PC-3 (cell line): ENCODE measurements at regions not wholly inside any gene's neighbourhood (a gene's known extent, or its start where the extent isn't known, plus 50 kb on each side); places are given as distances from the start of the nearest gene placed in this dataset.

Experiments
- ATAC-seq: fragments of 200-7000 bp; cut with Tn5 transposase; 2 replicates; pipeline ENCODE4 v1.9.1; 2020; ENCODE audit warnings: mild to moderate bottlenecking, moderate library complexity
- BruUV-seq: library from RNA; stranded (reverse); fragments of 400-500 nt; replicated peaks from 2 replicates; lab custom pipeline; 2021; lab: Mats Ljungman, UMichigan
- CTCF ChIA-PET: fragments of 300-600 bp; sonication (Branson Sonifier 250); formaldehyde crosslinking; loops from one replicate; lab custom pipeline; 2022; ENCODE audit warnings: antibody characterized with exemption; lab: Charles Lee
- POLR2A ChIA-PET: fragments of 300-600 bp; sonication (Branson Sonifier 250); formaldehyde crosslinking; loops from one replicate; lab custom pipeline; 2022; ENCODE audit warnings: antibody characterized with exemption; ENCODE audit not compliant: unreplicated experiment; lab: Charles Lee
- DNase-seq: peaks from one replicate; pipeline ENCODE4 v3.0.0-alpha.2; 2015
- H2AFZ ChIP-seq: fragments of 300-600 bp; sonication (generic); 2 replicates; pipeline ENCODE4 v1.6.0; 2016; ENCODE audit warnings: antibody characterized with exemption, low read length
- H3F3A ChIP-seq: fragments of 300-600 bp; sonication (generic); one replicate; pipeline ENCODE4 v1.6.0; 2017; ENCODE audit warnings: antibody characterized with exemption, low read length, control low read depth, mild to moderate bottlenecking; ENCODE audit not compliant: unreplicated experiment
- H3K27ac ChIP-seq: fragments of 300-600 bp; sonication (generic); 2 replicates; pipeline ENCODE4 v1.5.1; 2016; ENCODE audit warnings: mild to moderate bottlenecking, low read length
- H3K27me3 ChIP-seq: fragments of 300-600 bp; sonication (generic); 2 replicates; pipeline ENCODE4 v1.6.1; 2016; ENCODE audit warnings: low read length, mixed read lengths
- H3K36me3 ChIP-seq: fragments of 300-600 bp; sonication (generic); 2 replicates; pipeline ENCODE4 v1.6.1; 2016; ENCODE audit warnings: low read depth, mixed run types, low read length, mixed read lengths
- H3K4me1 ChIP-seq: fragments of 300-600 bp; sonication (generic); 2 replicates; pipeline ENCODE4 v1.5.1; 2016; ENCODE audit warnings: low read length; ENCODE audit not compliant: insufficient read depth
- H3K4me2 ChIP-seq: fragments of 300-600 bp; sonication (generic); 2 replicates; pipeline ENCODE4 v1.6.0; 2016; ENCODE audit warnings: low read length
- H3K4me3 ChIP-seq: fragments of 300-600 bp; sonication (generic); 2 replicates; pipeline ENCODE4 v1.5.1; 2016; ENCODE audit warnings: mild to moderate bottlenecking, low read length, mixed read lengths
- H3K79me2 ChIP-seq: fragments of 300-600 bp; sonication (generic); 2 replicates; pipeline ENCODE4 v1.6.1; 2017; ENCODE audit warnings: low read length, mixed read lengths
- H3K9ac ChIP-seq: fragments of 300-600 bp; sonication (generic); 2 replicates; pipeline ENCODE4 v1.6.0; 2016; ENCODE audit warnings: mild to moderate bottlenecking, low read length
- H3K9me2 ChIP-seq: fragments of 300-600 bp; sonication (generic); replicated peaks from 2 replicates; pipeline ENCODE4 v1.6.1; 2016; ENCODE audit warnings: mixed run types, low read length, mixed read lengths
- H3K9me3 ChIP-seq: fragments of 300-600 bp; sonication (generic); 2 replicates; pipeline ENCODE4 v1.6.1; 2016; ENCODE audit warnings: low read length, mixed read lengths
- H4K20me1 ChIP-seq: fragments of 300-600 bp; sonication (generic); 2 replicates; pipeline ENCODE4 v1.6.1; 2016; ENCODE audit warnings: low read length, mixed read lengths
- CTCF ChIP-seq: fragments of 300-600 bp; sonication (generic); conservative IDR thresholded peaks from 2 replicates; pipeline ENCODE4 v1.5.1; 2017; ENCODE audit warnings: antibody characterized with exemption, low read depth, mild to moderate bottlenecking, low read length
- EZH2 ChIP-seq: fragments of 300-600 bp; sonication (generic); IDR thresholded peaks from one replicate; pipeline ENCODE4 v1.6.1; 2017; ENCODE audit warnings: antibody characterized with exemption, mild to moderate bottlenecking, low read length; ENCODE audit not compliant: unreplicated experiment
- EZH2phosphoT487 ChIP-seq: fragments of 300-600 bp; sonication (generic); IDR thresholded peaks from 2 replicates; pipeline ENCODE4 v1.6.1; 2018; ENCODE audit warnings: mild to moderate bottlenecking, antibody characterized with exemption, low read length, borderline replicate concordance
- intact Hi-C: fragments of 100-400 bp; cut with micrococcal nuclease; formaldehyde crosslinking; loops from 2 replicates; pipeline ENCODE4 v1.9.0; 2023

- ChIA-PET CTCF (no interaction called here), POLR2A (no interaction called here)
- peaks cover 19% of the 10 kb centered on the region for H3K79me2 ChIP-seq
- no peak overlapping the region for H3K4me2 ChIP-seq
- H3K27me3 ChIP-seq: no peaks in the 10 kb centered on the region
- no peak overlapping the region for H3K27ac ChIP-seq
- no TSS peak for BruUV-seq
- no peaks in the 10 kb centered on the region for H3K4me1 ChIP-seq
- H3K36me3 ChIP-seq: no peaks in the 10 kb centered on the region
- H3K9me2 ChIP-seq: no peaks in the 10 kb centered on the region
- no peak overlapping the region for H3K9ac ChIP-seq
- DNase-seq (no peak), ATAC-seq (no peak)
- H3K4me3 ChIP-seq: no peak overlapping the region
- H3F3A ChIP-seq: peaks cover 4% of the 10 kb centered on the region
- no peak for TF ChIP-seq EZH2
- TF ChIP-seq EZH2phosphoT487: no peak
- TF ChIP-seq CTCF: no peak
- H2AFZ ChIP-seq: no peak overlapping the region
- H4K20me1 ChIP-seq: 0 out of 2 replicates have a peak, but pooled peaks cover 4% of the 10 kb centered on the region
- intact Hi-C loops: no loop called here
- no peaks in the 10 kb centered on the region for H3K9me3 ChIP-seq
These were observed 427.3 kb downstream of the MFSD1 start for GRCh38 chr3:159229116-159229680.

- no peak overlapping the region for H2AFZ ChIP-seq
- intact Hi-C loops: no loop called here
- no peak overlapping the region for H3K4me2 ChIP-seq
- DNase-seq: no peak
- no TSS peak for BruUV-seq
- no peak for ATAC-seq
- H3K4me3 ChIP-seq: no peak overlapping the region
- H3K27ac ChIP-seq: no peak overlapping the region
- no peaks in the 10 kb centered on the region for H3K9me2 ChIP-seq
- H3K27me3 ChIP-seq: no peaks in the 10 kb centered on the region
- no peaks in the 10 kb centered on the region for H3K4me1 ChIP-seq
- TF ChIP-seq EZH2: no peak
- no peak for TF ChIP-seq EZH2phosphoT487
- TF ChIP-seq CTCF: no peak
- no peak overlapping the region for H3K9ac ChIP-seq
- no peaks in the 10 kb centered on the region for H3K36me3 ChIP-seq
- POLR2A ChIA-PET: no interaction called here
- no peaks in the 10 kb centered on the region for H3K9me3 ChIP-seq
- peaks cover 4% of the 10 kb centered on the region for H3F3A ChIP-seq
- CTCF ChIA-PET: no interaction called here
- H4K20me1 ChIP-seq: 0 out of 2 replicates have a peak, but pooled peaks cover 4% of the 10 kb centered on the region
- peaks cover 33% of the 10 kb centered on the region for H3K79me2 ChIP-seq
These were observed 431.1 kb downstream of the MFSD1 start for GRCh38 chr3:159232966-159233365.

DNA sequence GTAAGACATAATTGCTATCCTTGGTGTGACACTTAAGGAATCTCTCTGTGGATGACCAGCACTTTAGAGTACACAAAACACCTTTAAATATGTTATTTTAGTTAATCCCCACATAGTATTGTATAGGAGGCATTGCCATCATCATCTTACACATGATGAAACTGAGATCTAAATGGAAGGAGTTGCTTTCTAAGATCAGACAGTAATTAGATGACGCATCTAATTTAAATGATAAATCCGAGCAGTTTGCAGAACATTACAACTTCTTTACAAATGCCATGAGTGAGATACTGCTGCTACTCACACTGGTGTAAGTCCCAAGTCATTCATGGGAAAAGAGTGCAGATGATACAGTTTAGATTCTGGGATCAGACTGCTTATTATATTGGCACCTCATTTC lies 431.9 kb downstream of the MFSD1 start:
- peaks cover 4% of the 10 kb centered on the region for H3F3A ChIP-seq
- H4K20me1 ChIP-seq: 0 out of 2 replicates have a peak, but pooled peaks cover 4% of the 10 kb centered on the region
- H2AFZ ChIP-seq: no peak overlapping the region
- H3K36me3 ChIP-seq: no peaks in the 10 kb centered on the region
- no TSS peak for BruUV-seq
- POLR2A ChIA-PET: no interaction called here
- peaks cover 33% of the 10 kb centered on the region for H3K79me2 ChIP-seq
- no peaks in the 10 kb centered on the region for H3K27me3 ChIP-seq
- no peak overlapping the region for H3K9ac ChIP-seq
- no peaks in the 10 kb centered on the region for H3K9me2 ChIP-seq
- H3K4me3 ChIP-seq: no peak overlapping the region
- DNase-seq: no peak
- CTCF ChIA-PET: no interaction called here
- ATAC-seq: no peak
- no peak for TF ChIP-seq EZH2
- no peaks in the 10 kb centered on the region for H3K4me1 ChIP-seq
- H3K9me3 ChIP-seq: no peaks in the 10 kb centered on the region
- H3K27ac ChIP-seq: no peak overlapping the region
- H3K4me2 ChIP-seq: no peak overlapping the region
- intact Hi-C loops: no loop called here
